Right atrium auricular region (tissue), 2 donors: ENCODE measurements at regions not wholly inside any gene's neighbourhood (a gene's known extent, or its start where the extent isn't known, plus 50 kb on each side); places are given as distances from the start of the nearest gene placed in this dataset.
A peak's percentile ranks its signal among the peaks of the same experiment; 100 is the strongest.

ENCODE experiments used
- DNase-seq: peaks from one replicate; pipeline ENCODE4 v3.0.0-alpha.2; 2019; ENCODE audit warnings: low spot score
- H3K27ac ChIP-seq, 2 donors: fragments of 200-600 bp; sonication (generic); 1 replicate in 1 of 2; 2 replicates in 1 of 2; pipeline ENCODE4 v1.5.1; 2016 to 2019
- H3K27me3 ChIP-seq, 2 donors: fragments of 200-600 bp; sonication (generic); one replicate each; pipeline versions ENCODE4 v1.5.1 to v1.6.0; 2017 to 2019
- H3K36me3 ChIP-seq: fragments of 200-600 bp; sonication (generic); one replicate; pipeline ENCODE4 v1.5.1; 2016
- H3K4me1 ChIP-seq, 2 donors: fragments of 200-600 bp; sonication (generic); one replicate each; pipeline versions ENCODE4 v1.5.1 to v1.6.0; 2017 to 2019
- H3K4me3 ChIP-seq, 2 donors: fragments of 200-600 bp; sonication (generic); 1 replicate in 1 of 2; 2 replicates in 1 of 2; pipeline ENCODE4 v1.5.1; 2017 to 2019; ENCODE audit warnings: mild to moderate bottlenecking in 1 of 2, moderate library complexity in 1 of 2
- H3K9me3 ChIP-seq, 2 donors: fragments of 200-600 bp; sonication (generic); one replicate each; pipeline ENCODE4 v1.5.1; 2019
- CTCF ChIP-seq, 2 donors: fragments of 200-600 bp; sonication (generic); IDR thresholded peaks; one replicate each; pipeline ENCODE4 v1.5.1; 2019; ENCODE audit warnings: antibody characterized with exemption in 2 of 2

GRCh38 chr1:101185421-101185820, 51.4 kb upstream of the S1PR1 start:
- H3K27me3 ChIP-seq = no peaks in the 10 kb centered on the region
- H3K27ac ChIP-seq = no peak overlapping the region
- H3K4me3 ChIP-seq = no peak overlapping the region
- H3K4me1 ChIP-seq = peaks cover 0 to 11% of the 10 kb centered on the region in 2 donors
- H3K36me3 ChIP-seq = no peaks in the 10 kb centered on the region
- TF ChIP-seq CTCF (IDR thresholded peaks at IDR 0.05) = no peak
- H3K9me3 ChIP-seq = no peaks in the 10 kb centered on the region
- DNase-seq = no peak

- no peaks in the 10 kb centered on the region for H3K27me3 ChIP-seq
- no peak overlapping the region for H3K4me3 ChIP-seq
- peak overlapping the region; percentile 13 to 55 for H3K27ac ChIP-seq
- no peaks in the 10 kb centered on the region for H3K36me3 ChIP-seq
- H3K4me1 ChIP-seq = peaks cover 0 to 11% of the 10 kb centered on the region in 2 donors
- H3K9me3 ChIP-seq = no peaks in the 10 kb centered on the region
- DNase-seq = no peak
- no peak for TF ChIP-seq CTCF (IDR thresholded peaks at IDR 0.05)
Observed at GRCh38 chr1:101183388-101183699, 53.5 kb upstream of the S1PR1 start.

- Histone ChIP-seq H3K9me3 (no peaks in the 10 kb centered on the region), H3K27me3 (no peaks in the 10 kb centered on the region), H3K4me3 (no peak overlapping the region), H3K27ac (peak overlapping the region; percentile 13 to 55), H3K4me1 (peaks cover 0 to 11% of the 10 kb centered on the region in 2 donors), H3K36me3 (no peaks in the 10 kb centered on the region)
- no peak for TF ChIP-seq CTCF (IDR thresholded peaks at IDR 0.05)
- no peak for DNase-seq
Observed at GRCh38 chr1:101182627-101183387, 54.0 kb upstream of the S1PR1 start.

- no peak overlapping the region for H3K4me3 ChIP-seq
- H3K27me3 ChIP-seq = no peaks in the 10 kb centered on the region
- peaks cover 0 to 11% of the 10 kb centered on the region in 2 donors for H3K4me1 ChIP-seq
- no peak for DNase-seq
- H3K9me3 ChIP-seq = no peaks in the 10 kb centered on the region
- H3K27ac ChIP-seq = peak overlapping the region; percentile 48 to 58
- H3K36me3 ChIP-seq = no peaks in the 10 kb centered on the region
- no peak for TF ChIP-seq CTCF (IDR thresholded peaks at IDR 0.05)
Observed at GRCh38 chr1:101181930-101182329, 54.9 kb upstream of the S1PR1 start.

- no peak for DNase-seq
- H3K36me3 ChIP-seq = no peaks in the 10 kb centered on the region
- no peak for TF ChIP-seq CTCF (IDR thresholded peaks at IDR 0.05)
- H3K27me3 ChIP-seq = no peaks in the 10 kb centered on the region
- H3K4me1 ChIP-seq = peaks cover 0 to 11% of the 10 kb centered on the region in 2 donors
- no peaks in the 10 kb centered on the region for H3K9me3 ChIP-seq
- no peak overlapping the region for H3K4me3 ChIP-seq
- H3K27ac ChIP-seq = no peak overlapping the region
Observed at GRCh38 chr1:101178688-101179491, 57.9 kb upstream of the S1PR1 start.
